Gastroesophageal sphincter (tissue), 4 donors: ENCODE measurements at regions not wholly inside any gene's neighbourhood (a gene's known extent, or its start where the extent isn't known, plus 50 kb on each side); places are given as distances from the start of the nearest gene placed in this dataset.

Experiments
- ATAC-seq: fragments of 150-250 bp; one replicate; pipeline ENCODE4 v1.9.1; 2016; ENCODE audit warnings: mild to moderate bottlenecking, moderate library complexity
- H3K27ac ChIP-seq, 4 donors: fragments of 200-600 bp; sonication (generic) in 3 of 4; 1 replicate in 3 of 4; 2 replicates in 1 of 4; pipeline ENCODE4 v1.5.1; 2016 to 2019
- H3K27me3 ChIP-seq: fragments of 200-600 bp; sonication (generic); one replicate; pipeline ENCODE4 v1.5.1; 2019
- H3K36me3 ChIP-seq, 2 donors: fragments of 200-600 bp; sonication (generic); one replicate each; pipeline ENCODE4 v1.5.1; 2019; ENCODE audit warnings: control low read depth in 1 of 2
- H3K4me1 ChIP-seq, 3 donors: fragments of 200-600 bp; sonication (generic); 1 replicate in 2 of 3; 2 replicates in 1 of 3; pipeline ENCODE4 v1.5.1; 2016 to 2019; ENCODE audit warnings: control low read depth in 2 of 3
- H3K4me3 ChIP-seq, 2 donors: fragments of 200-600 bp; sonication (generic); one replicate each; pipeline ENCODE4 v1.5.1; 2019; ENCODE audit warnings: mild to moderate bottlenecking in 1 of 2, moderate library complexity in 1 of 2
- H3K9me3 ChIP-seq, 3 donors: fragments of 200-600 bp; sonication (generic); one replicate each; pipeline ENCODE4 v1.5.1; 2017 to 2019; ENCODE audit warnings: control low read depth in 2 of 3
- EP300 ChIP-seq: sonication (generic); formaldehyde crosslinking; IDR thresholded peaks from one replicate; pipeline ENCODE4 v1.6.1; 2017; ENCODE audit warnings: antibody characterized with exemption, mild to moderate bottlenecking
- POLR2A ChIP-seq, 2 donors: fragments of 450-650 bp; IDR thresholded peaks; one replicate each; pipeline ENCODE4 v1.6.1; 2017; ENCODE audit warnings: antibody characterized with exemption in 2 of 2, mild to moderate bottlenecking in 2 of 2, moderate library complexity in 1 of 2
- POLR2AphosphoS5 ChIP-seq: sonication (generic); formaldehyde crosslinking; IDR thresholded peaks from one replicate; pipeline ENCODE4 v1.6.1; 2017; ENCODE audit warnings: antibody characterized with exemption
- WGBS, 2 donors: methylation state at CpG; one replicate each; pipeline ENCODE4 v1.1.5; 2018; ENCODE audit warnings: low coverage in 1 of 2; 5-methylcytosine and 5-hydroxymethylcytosine counted together
- TF ChIP-seq, protein P1 (sequence below), 4 experiments: fragments of 200-600 bp in 2 of 4; fragments of 450-650 bp in 2 of 4; sonication (generic) in 1 of 4; IDR thresholded peaks; one replicate each; pipeline ENCODE4 v1.5.1; 2017 to 2019; ENCODE audit warnings: antibody characterized with exemption in 4 of 4, mild to moderate bottlenecking in 2 of 4, moderate library complexity in 2 of 4

DNA sequence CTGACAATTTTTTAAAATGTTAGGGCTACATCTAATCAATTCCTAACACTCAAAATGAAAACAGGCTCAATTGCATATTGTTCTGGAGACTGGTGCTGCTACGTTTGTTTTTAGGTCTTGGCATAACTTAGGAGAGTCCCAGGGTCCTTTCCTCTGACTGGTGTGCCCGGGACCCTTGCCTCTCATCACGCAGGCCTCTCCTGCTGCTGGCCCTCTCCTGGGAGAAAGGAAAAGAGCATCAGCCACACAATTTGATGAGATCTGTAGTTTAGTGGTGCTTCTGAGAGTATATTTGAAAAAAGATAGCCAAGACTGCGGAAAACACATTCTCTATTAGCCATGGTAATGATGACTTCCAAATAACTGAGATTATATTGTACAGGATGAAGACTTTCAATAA, 380.0 kb downstream of the KLF12 start:
- Histone ChIP-seq H3K27ac (no peak overlapping the region), H3K9me3 (no peaks in the 10 kb centered on the region), H3K27me3 (no peaks in the 10 kb centered on the region), H3K4me3 (no peak overlapping the region), H3K4me1 (peaks cover 0 to 42% (median 0%) of the 10 kb centered on the region in 3 donors), H3K36me3 (no peaks in the 10 kb centered on the region)
- 50% methylated on average over 2 to 3 of the region's 4 CpGs for WGBS, 2 donors
- ATAC-seq = no peak
- TF ChIP-seq, protein P1, sequence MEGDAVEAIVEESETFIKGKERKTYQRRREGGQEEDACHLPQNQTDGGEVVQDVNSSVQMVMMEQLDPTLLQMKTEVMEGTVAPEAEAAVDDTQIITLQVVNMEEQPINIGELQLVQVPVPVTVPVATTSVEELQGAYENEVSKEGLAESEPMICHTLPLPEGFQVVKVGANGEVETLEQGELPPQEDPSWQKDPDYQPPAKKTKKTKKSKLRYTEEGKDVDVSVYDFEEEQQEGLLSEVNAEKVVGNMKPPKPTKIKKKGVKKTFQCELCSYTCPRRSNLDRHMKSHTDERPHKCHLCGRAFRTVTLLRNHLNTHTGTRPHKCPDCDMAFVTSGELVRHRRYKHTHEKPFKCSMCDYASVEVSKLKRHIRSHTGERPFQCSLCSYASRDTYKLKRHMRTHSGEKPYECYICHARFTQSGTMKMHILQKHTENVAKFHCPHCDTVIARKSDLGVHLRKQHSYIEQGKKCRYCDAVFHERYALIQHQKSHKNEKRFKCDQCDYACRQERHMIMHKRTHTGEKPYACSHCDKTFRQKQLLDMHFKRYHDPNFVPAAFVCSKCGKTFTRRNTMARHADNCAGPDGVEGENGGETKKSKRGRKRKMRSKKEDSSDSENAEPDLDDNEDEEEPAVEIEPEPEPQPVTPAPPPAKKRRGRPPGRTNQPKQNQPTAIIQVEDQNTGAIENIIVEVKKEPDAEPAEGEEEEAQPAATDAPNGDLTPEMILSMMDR (IDR thresholded peaks at IDR 0.05) = no peak
- no peak for TF ChIP-seq EP300
- no peak for TF ChIP-seq POLR2A (IDR thresholded peaks at IDR 0.05)
- no peak for TF ChIP-seq POLR2AphosphoS5

DNA sequence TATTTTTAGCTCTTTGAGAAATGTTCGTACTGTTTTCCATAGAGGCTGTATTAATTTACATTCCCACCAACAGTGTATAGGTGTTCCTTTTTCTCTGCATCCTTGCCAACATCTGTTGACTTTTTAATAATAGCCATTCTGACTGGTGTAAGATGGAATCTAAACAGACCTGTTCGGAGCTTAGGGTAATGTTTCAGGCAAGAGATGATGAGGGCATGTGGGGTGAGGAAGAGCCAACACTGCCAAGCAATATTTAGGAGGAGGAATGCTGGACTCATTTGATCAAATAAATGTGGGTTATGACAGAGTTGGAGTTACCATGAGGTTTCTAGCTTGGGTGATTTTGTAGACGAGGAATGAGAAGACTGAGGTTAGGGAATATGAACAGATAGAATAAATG, 382.9 kb downstream of the KLF12 start:
- Histone ChIP-seq H3K36me3 (no peaks in the 10 kb centered on the region), H3K4me3 (no peak overlapping the region), H3K27me3 (no peaks in the 10 kb centered on the region), H3K9me3 (peaks cover 0 to 6% (median 0%) of the 10 kb centered on the region in 3 donors), H3K27ac (no peak overlapping the region), H3K4me1 (peaks cover 0 to 20% (median 0%) of the 10 kb centered on the region in 3 donors)
- ATAC-seq = no peak
- WGBS, 2 donors = 40 to 46% methylated on average over 2 to 3 of the region's 3 CpGs
- TF ChIP-seq, protein P1 (IDR thresholded peaks at IDR 0.05) = no peak

DNA sequence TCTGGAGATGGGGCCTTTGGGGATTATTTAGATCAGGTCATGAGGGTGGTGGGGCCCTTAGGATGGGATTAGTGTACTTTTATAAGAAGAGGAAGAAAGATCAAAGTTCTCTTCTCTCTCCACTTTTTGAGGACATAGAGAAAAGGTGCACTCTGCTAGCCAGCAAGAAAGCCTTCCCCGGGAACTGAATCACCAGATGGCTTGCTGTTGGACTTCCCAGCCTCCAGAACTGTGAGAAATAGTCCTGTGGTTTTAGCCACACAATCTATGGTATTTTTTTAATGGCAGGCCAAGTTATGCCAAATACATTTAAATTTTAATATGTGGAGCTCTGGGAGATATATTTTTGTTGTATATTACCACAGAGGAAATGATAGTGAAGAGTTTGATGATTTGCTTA, 385.8 kb downstream of the KLF12 start:
- no peak for ATAC-seq
- Histone ChIP-seq H3K9me3 (peaks cover 0 to 6% (median 0%) of the 10 kb centered on the region in 3 donors), H3K4me3 (no peak overlapping the region), H3K27ac (no peak overlapping the region), H3K27me3 (no peaks in the 10 kb centered on the region), H3K36me3 (peaks cover 0 to 5% of the 10 kb centered on the region in 2 donors), H3K4me1 (peaks cover 0 to 9% (median 0%) of the 10 kb centered on the region in 3 donors)
- TF ChIP-seq POLR2AphosphoS5 (no peak), POLR2A (IDR thresholded peaks at IDR 0.05) (no peak), EP300 (no peak)
- TF ChIP-seq, protein P1 (IDR thresholded peaks at IDR 0.05) = no peak
- WGBS, 2 donors = 89 to 100% methylated on average over 1 of the region's 1 CpG

DNA sequence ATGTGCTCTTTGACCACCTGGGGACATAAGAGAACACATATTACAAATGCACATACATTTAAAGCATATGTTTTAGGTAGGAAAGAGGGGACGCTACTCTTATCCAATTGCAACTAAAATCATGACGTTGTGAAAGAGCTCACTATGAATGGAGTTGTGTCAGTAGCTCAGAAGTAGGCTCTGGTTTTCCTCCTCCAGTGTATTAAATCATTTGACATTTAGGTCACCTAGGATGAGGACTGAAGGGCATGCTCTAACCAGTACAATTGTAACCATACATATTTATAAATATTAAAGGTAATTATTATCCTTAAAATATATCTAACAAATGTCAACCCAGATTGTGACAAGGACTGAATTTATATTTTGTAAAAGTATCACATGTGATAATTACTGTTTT, 389.0 kb downstream of the KLF12 start:
- peaks cover 0 to 15% (median 0%) of the 10 kb centered on the region in 3 donors for H3K4me1 ChIP-seq
- H3K27ac ChIP-seq = no peak overlapping the region
- H3K36me3 ChIP-seq = peaks cover 0 to 5% of the 10 kb centered on the region in 2 donors
- 68 to 70% methylated on average over 2 of the region's 2 CpGs for WGBS, 2 donors
- ATAC-seq = no peak
- H3K9me3 ChIP-seq = peaks cover 0 to 6% (median 0%) of the 10 kb centered on the region in 3 donors
- no peaks in the 10 kb centered on the region for H3K27me3 ChIP-seq
- TF ChIP-seq EP300 = no peak
- no peak for TF ChIP-seq POLR2AphosphoS5
- TF ChIP-seq POLR2A (IDR thresholded peaks at IDR 0.05) = no peak
- TF ChIP-seq, protein P1 (IDR thresholded peaks at IDR 0.05) = no peak
- H3K4me3 ChIP-seq = no peak overlapping the region

DNA sequence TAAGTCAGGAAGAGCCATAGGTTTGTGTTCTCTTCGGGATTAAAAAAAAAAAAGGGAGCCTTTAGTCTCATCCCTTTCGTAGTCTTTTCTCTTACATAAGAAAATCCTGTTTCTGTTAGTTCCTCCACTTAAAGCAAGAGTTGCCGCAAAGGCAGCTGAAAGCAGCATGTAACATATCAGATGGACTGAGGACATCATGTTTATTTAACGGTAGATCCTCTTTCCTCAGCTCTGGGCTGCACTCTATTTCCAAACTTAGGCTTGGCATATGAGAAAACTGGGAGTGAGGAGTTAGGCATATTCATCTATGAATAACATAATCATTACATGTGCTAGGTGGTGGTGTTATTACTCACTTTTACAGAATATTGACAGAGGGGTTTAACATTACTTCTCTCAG, 391.2 kb downstream of the KLF12 start:
- ATAC-seq = peak; percentile 41
- Histone ChIP-seq H3K4me3 (no peak overlapping the region), H3K36me3 (peaks cover 0 to 5% of the 10 kb centered on the region in 2 donors), H3K9me3 (no peaks in the 10 kb centered on the region), H3K4me1 (peaks cover 0 to 18% (median 0%) of the 10 kb centered on the region in 3 donors), H3K27me3 (no peaks in the 10 kb centered on the region), H3K27ac (no peak overlapping the region)
- TF ChIP-seq POLR2AphosphoS5 = no peak
- WGBS, 2 donors = 21 to 45% methylated on average over 4 of the region's 4 CpGs
